GM12875 (cell line): ENCODE measurements at regions not wholly inside any gene's neighbourhood (a gene's known extent, or its start where the extent isn't known, plus 50 kb on each side); places are given as distances from the start of the nearest gene placed in this dataset.

Source experiments
- H3K4me3 ChIP-seq: one replicate; pipeline ENCODE4 v1.5.1; 2011; ENCODE audit warnings: low read depth, low read length, control low read depth
- CTCF ChIP-seq: IDR thresholded peaks from 2 replicates; pipeline ENCODE4 v1.5.1; 2011; ENCODE audit warnings: low read depth, mild to moderate bottlenecking, control low read depth, inconsistent platforms, low read length, moderate library complexity, borderline replicate concordance; ENCODE audit not compliant: insufficient read depth

DNA sequence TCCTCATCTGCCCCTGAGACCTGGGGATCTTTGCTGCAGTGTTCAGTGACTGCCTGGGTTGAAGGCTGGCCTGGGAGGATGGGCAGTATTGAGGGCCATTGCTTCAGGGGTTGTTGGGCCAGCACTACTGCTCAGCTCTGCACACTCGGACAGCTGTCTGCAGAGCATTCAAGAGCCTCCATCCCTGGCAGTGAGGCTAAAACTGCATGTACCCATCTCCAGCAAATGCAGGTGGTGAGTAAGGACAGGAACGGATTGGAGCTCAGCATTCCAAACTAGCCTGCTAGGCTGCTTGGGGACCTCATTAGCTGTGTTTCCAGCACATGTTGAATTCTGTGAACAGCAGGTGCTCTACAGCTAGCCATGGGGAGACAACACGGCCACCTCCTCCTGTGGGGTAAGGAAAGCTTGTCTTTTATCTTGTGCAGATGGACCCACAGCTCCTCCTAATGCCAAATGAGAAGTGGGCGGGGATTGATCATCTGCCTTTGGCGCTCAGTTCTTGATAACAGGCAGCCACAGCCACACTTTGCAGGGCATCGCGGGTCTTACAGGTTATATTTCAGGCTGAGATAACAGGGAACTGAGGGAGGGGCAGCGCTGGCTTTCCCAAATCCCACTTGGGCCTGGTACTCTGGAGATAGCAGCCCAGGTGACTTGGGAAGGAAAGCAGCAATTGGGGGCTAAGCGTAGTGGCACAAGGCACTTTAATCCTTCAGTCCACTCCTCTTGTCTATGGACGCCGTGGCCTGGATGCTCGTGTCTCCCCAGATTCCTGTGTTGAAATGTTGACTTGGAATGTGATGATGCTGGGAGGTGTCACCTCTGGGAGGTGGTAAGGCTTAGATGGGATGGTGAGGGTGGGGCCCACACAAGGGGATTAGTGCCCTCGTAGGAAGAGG, 254.5 kb upstream of the B3GAT1 start:
- TF ChIP-seq CTCF = no peak
- no peak overlapping the region for H3K4me3 ChIP-seq

- H3K4me3 ChIP-seq = no peak overlapping the region
- no peak for TF ChIP-seq CTCF
Observed at GRCh38 chr11:134665571-134666270, 253.7 kb upstream of the B3GAT1 start.

GRCh38 chr11:134665188-134665535, 253.1 kb upstream of the B3GAT1 start:
- H3K4me3 ChIP-seq = no peak overlapping the region
- TF ChIP-seq CTCF = no peak

- H3K4me3 ChIP-seq = no peak overlapping the region
- TF ChIP-seq CTCF = no peak
Observed at GRCh38 chr11:134664447-134665187, 252.6 kb upstream of the B3GAT1 start.

- no peak overlapping the region for H3K4me3 ChIP-seq
- TF ChIP-seq CTCF = no peak
Observed at GRCh38 chr11:134663506-134664313, 251.7 kb upstream of the B3GAT1 start.

DNA sequence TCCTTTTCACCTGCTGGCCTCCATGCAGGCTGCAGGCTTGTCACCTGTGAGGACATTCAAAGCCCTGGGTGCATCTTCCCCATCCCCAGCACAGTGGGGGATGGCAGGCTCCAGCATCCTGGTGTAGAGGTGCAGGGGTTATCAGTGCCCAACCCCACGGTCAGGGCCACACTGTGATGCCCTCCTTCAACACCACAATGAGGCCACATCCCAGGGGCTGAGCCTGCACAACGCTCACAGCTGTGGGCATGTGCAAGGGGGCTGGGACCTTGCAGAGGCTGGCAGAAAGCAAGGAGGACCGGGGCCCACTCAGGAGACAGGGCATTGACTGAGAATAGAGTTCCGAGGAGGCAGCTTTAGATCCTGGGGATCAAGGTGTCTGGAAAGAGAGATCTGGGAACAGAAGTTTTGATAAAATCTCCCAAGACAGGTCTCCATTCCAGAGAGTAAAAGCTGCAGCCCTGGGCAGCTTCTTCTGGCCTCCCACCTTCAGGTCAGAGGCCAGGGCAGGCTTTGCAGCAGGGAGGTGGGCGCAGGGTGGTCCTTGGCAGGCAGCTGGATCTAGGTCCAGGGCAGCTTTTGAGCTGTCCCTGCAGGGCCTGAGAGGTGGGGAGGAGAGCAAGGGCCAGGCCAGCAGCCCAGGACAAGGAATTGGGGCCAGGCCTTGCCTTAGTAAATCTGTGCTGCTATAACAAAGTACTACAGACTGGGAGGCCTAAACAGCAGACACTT, 250.8 kb upstream of the B3GAT1 start:
- no peak for TF ChIP-seq CTCF
- H3K4me3 ChIP-seq = no peak overlapping the region
